Keratinocyte (primary cell): ENCODE measurements at regions not wholly inside any gene's neighbourhood (a gene's known extent, or its start where the extent isn't known, plus 50 kb on each side); places are given as distances from the start of the nearest gene placed in this dataset.

Source experiments
- EZH2 ChIP-seq: IDR thresholded peaks from one replicate; pipeline ENCODE4 v1.6.1; 2012; ENCODE audit warnings: inconsistent platforms, mild to moderate bottlenecking, low read length, moderate library complexity
- TF ChIP-seq, protein P1 (sequence below), 3 experiments: IDR thresholded peaks in 1 of 3; conservative IDR thresholded peaks in 1 of 3; optimal IDR thresholded peaks in 1 of 3; 2 replicates in 2 of 3; 3 replicates in 1 of 3; pipeline versions ENCODE3 to v1.5.1; 2011; ENCODE audit warnings: low read length in 3 of 3, mild to moderate bottlenecking in 3 of 3, moderate library complexity in 2 of 3, control low read depth in 1 of 3, inconsistent platforms in 1 of 3; ENCODE audit not compliant: insufficient read depth in 2 of 3; ENCODE audit errors: extremely low read depth in 1 of 3

- TF ChIP-seq, protein P1, sequence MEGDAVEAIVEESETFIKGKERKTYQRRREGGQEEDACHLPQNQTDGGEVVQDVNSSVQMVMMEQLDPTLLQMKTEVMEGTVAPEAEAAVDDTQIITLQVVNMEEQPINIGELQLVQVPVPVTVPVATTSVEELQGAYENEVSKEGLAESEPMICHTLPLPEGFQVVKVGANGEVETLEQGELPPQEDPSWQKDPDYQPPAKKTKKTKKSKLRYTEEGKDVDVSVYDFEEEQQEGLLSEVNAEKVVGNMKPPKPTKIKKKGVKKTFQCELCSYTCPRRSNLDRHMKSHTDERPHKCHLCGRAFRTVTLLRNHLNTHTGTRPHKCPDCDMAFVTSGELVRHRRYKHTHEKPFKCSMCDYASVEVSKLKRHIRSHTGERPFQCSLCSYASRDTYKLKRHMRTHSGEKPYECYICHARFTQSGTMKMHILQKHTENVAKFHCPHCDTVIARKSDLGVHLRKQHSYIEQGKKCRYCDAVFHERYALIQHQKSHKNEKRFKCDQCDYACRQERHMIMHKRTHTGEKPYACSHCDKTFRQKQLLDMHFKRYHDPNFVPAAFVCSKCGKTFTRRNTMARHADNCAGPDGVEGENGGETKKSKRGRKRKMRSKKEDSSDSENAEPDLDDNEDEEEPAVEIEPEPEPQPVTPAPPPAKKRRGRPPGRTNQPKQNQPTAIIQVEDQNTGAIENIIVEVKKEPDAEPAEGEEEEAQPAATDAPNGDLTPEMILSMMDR (optimal IDR thresholded peaks at IDR 0.05 in 1 of 3, IDR thresholded peaks at IDR 0.05 in 1 of 3, conservative IDR thresholded peaks at IDR 0.05 in 1 of 3; ENCODE audit: extremely low read depth in 1 of 3, insufficient read depth in 2 of 3, low read length in 3 of 3): no peak
- no peak for TF ChIP-seq EZH2
Measured at GRCh38 chr20:48329031-48329615, 498.7 kb downstream of the PREX1 start.
